Erythroblast (primary cell): ENCODE measurements at regions not wholly inside any gene's neighbourhood (a gene's known extent, or its start where the extent isn't known, plus 50 kb on each side); places are given as distances from the start of the nearest gene placed in this dataset.

Experiments used
- DNase-seq, 2 experiments: peaks; one replicate each; lab custom pipeline; 2025; lab: John Stamatoyannopoulos, UW
- GATA1 ChIP-seq: IDR thresholded peaks from 2 replicates; pipeline ENCODE4 v1.6.1; 2011; ENCODE audit warnings: low read depth, mild to moderate bottlenecking, control low read depth, low read length, moderate library complexity
- POLR2A ChIP-seq: IDR thresholded peaks from 2 replicates; pipeline ENCODE4 v1.6.1; 2011; ENCODE audit warnings: mild to moderate bottlenecking, low read length

DNA sequence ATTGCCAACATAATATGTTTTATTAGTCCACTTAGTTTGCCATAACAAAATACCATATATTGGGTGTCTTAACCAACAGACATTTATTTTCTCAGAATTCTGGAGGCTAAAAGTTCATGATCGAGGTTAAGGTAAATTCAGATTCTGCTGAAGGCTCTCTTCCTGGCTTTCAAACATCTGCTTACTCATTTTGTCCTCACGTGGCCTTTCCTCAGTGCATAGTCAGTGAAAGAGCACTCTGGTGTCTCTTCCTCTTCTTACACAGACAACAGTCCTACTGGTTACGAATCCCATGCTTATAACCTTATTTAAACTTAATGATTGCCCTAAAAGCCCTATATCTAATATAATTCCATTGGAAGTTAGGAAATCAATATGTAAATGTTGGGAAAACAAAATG is 479.7 kb downstream of the FSCB start:
- DNase-seq: no peak
- TF ChIP-seq GATA1 (no peak), POLR2A (no peak)

DNA sequence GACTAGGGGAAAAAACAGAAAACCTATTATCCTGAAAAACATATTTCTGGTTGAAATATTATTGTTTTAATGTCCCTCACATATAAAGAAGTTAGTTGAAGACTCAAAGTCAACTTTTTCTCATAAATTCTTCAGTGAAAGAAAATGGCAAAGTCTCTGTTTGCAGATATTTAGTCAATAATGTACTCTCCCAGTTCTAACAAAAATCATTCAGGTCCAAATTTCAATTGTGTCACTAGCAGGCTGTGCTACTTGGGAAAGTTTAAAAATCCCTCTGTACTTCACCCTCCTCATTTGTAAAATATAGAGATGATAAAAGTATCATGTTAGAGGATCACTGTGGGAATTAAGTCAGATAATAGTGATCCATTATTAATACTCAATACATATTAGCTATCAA is 496.5 kb downstream of the FSCB start:
- no peak for TF ChIP-seq GATA1
- no peak for TF ChIP-seq POLR2A
- DNase-seq: no peak

- no peak for DNase-seq
- TF ChIP-seq POLR2A (no peak), GATA1 (no peak)
Observed at GRCh38 chr14:44010071-44010470, 497.0 kb downstream of the FSCB start.

GRCh38 chr14:44009642-44010041 is 497.4 kb downstream of the FSCB start:
- DNase-seq: no peak
- TF ChIP-seq POLR2A (no peak), GATA1 (no peak)

DNA sequence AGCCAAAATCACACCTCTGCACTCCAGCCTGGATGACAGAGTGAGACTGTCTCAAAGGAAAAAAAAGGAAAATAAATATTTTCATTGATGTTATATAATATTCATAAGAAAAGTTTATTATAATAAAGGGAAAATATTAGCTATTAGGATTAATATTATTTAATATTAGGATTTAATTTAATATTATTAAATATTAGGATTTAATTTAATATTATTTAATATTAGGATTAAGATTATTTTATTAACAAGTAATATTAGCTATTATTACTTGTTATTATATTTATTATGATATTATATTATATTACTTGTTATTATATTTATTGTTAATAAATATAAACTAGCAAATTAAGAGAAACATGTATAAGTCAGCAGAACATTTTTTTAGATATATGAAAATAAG is 518.1 kb downstream of the FSCB start:
- no peak for TF ChIP-seq POLR2A
- TF ChIP-seq GATA1: no peak
- DNase-seq: no peak

- TF ChIP-seq POLR2A (no peak), GATA1 (no peak)
- DNase-seq: no peak
Observed at GRCh38 chr14:43983721-43984120, 523.4 kb downstream of the FSCB start.

GRCh38 chr14:43981135-43981768 is 525.8 kb downstream of the FSCB start:
- TF ChIP-seq GATA1 (no peak), POLR2A (no peak)
- DNase-seq: no peak

DNA sequence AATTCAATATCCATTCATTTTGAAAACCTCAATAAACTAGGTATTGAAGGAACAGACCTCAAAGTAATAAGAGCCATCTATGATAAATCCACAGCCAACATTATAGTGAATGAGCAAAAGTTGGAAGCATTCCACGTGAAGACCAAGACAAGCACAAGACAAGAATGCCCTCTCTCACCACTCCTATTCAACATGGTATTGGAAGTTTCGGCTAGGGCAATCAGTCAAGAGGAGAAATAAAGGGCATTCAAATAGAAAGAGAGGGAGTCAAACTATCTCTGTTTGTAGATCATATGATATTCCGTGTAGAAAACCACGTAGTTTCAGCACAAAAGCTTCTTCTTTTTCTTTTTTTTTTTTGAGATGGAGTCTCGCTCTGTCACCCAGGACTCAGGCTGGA is 550.3 kb downstream of the FSCB start:
- TF ChIP-seq GATA1 (no peak), POLR2A (no peak)
- no peak for DNase-seq

DNA sequence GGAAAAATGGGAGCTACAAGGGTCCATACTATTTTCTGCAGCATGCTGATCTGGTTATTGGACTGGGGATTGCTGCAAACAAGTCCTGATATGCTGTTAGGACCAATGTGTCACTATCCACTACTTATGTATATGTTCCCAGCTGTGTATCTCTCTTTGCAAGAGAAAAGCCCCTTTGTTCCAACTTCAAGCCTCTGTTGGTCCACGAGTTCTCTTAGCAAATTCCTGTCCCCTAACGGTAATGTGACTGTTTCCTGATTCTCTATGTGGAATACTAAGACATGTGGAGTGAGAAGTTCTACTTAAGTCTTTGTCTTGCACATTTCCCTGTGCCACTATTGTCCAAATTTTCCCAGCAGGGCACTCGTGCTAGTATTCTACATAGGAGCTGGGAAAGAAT is 557.7 kb downstream of the FSCB start:
- DNase-seq: no peak
- no peak for TF ChIP-seq POLR2A
- no peak for TF ChIP-seq GATA1

DNA sequence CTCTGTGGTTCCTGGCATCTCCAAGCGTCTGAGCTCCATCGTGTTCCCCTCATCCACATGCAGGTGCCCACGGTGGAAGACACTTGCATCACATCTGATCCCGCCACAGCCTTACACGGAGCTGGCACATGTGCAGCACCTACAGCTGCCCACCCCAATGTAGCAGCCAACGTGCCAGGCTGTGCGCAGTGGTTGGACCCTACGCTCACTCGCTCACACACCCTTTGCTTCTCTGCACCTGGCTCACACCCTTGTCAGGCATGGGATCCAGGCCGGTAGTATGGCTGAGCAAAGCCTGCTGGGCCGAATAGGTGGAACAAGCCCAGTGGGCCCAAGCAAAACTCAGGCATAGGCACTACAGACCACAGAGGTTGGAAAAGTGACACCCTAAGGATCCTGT is 567.2 kb downstream of the FSCB start:
- no peak for TF ChIP-seq POLR2A
- no peak for TF ChIP-seq GATA1
- DNase-seq: no peak

DNA sequence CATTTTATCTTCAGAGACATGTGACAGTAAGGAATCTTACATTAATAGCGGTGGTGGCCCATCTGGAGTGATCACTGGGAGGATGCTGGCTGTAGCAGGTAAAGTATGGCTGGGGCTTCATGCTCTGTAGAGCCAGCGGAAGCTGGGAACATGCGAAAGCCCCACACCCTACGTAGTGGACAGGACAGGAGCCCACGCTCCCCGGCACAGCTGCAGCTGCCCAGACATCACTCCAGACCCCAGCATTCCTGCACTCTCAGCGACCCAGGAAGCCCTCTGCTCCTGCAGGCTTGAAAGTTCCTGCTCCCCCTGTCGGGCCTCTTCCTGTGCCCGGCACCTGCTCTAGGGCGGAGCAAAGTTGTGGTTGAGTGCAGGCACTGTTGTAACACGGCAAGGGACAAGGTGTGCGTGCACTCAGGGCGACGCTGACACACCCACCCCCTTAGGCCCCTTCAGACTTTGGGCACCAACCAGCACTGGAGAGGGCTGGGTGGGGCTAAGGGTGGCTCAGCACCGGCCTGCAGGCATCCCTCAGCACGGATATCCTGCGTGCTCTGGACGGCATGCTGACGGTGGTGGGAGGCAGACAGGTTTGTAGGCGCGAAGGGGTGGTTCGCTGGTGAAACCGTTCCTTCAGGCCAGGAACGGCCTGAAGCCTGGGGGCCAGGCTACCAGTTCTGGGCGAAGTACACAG is 568.3 kb downstream of the FSCB start:
- no peak for DNase-seq
- TF ChIP-seq POLR2A (no peak), GATA1 (no peak)

GRCh38 chr14:43937001-43937400 is 570.1 kb downstream of the FSCB start:
- no peak for TF ChIP-seq GATA1
- no peak for TF ChIP-seq POLR2A
- DNase-seq: no peak

- TF ChIP-seq POLR2A (no peak), GATA1 (no peak)
- DNase-seq: no peak
Observed at GRCh38 chr14:43934102-43934501, 573.0 kb downstream of the FSCB start.

- DNase-seq: no peak
- TF ChIP-seq GATA1: no peak
- TF ChIP-seq POLR2A: no peak
Observed at GRCh38 chr14:43914041-43914693, 592.9 kb downstream of the FSCB start.
